ENCODE measurements at regions not wholly inside any gene's neighbourhood (a gene's known extent, or its start where the extent isn't known, plus 50 kb on each side); places are given as distances from the start of the nearest gene placed in this dataset.

GRCh38 chr3:35954413-35954812, 315.1 kb downstream of the ARPP21 start:
- no peak for FAIRE-seq
- DNase-seq (ENCODE audit: insufficient read length), result no peak
- no peak for TF ChIP-seq TAF1 (IDR thresholded peaks at IDR 0.05; ENCODE audit: borderline replicate concordance, low read depth, low read length)
- TF ChIP-seq POLR2A (IDR thresholded peaks at IDR 0.05; ENCODE audit: low read depth, low read length), result no peak
- no peak for TF ChIP-seq POLR2AphosphoS5 (IDR thresholded peaks at IDR 0.05; ENCODE audit: low read depth, low read length)

- no peak for DNase-seq (ENCODE audit: insufficient read length)
- FAIRE-seq, result no peak
Measured at GRCh38 chr3:35965908-35966307, 326.6 kb downstream of the ARPP21 start.

GRCh38 chr3:35966629-35967464, 327.5 kb downstream of the ARPP21 start:
- FAIRE-seq (no peak), DNase-seq (ENCODE audit: insufficient read length) (no peak)
- TF ChIP-seq TAF1 (IDR thresholded peaks at IDR 0.05; ENCODE audit: borderline replicate concordance, low read depth, low read length) (no peak), POLR2A (IDR thresholded peaks at IDR 0.05; ENCODE audit: low read depth, low read length) (no peak), POLR2AphosphoS5 (IDR thresholded peaks at IDR 0.05; ENCODE audit: low read depth, low read length) (no peak)

More at GRCh38 chr3:35965908-35966307, 326.6 kb downstream of the ARPP21 start:
- no peak for TF ChIP-seq TAF1 (IDR thresholded peaks at IDR 0.05; ENCODE audit: borderline replicate concordance, low read depth, low read length)
- no peak for TF ChIP-seq POLR2AphosphoS5 (IDR thresholded peaks at IDR 0.05; ENCODE audit: low read depth, low read length)
- no peak for TF ChIP-seq POLR2A (IDR thresholded peaks at IDR 0.05; ENCODE audit: low read depth, low read length)

DNA sequence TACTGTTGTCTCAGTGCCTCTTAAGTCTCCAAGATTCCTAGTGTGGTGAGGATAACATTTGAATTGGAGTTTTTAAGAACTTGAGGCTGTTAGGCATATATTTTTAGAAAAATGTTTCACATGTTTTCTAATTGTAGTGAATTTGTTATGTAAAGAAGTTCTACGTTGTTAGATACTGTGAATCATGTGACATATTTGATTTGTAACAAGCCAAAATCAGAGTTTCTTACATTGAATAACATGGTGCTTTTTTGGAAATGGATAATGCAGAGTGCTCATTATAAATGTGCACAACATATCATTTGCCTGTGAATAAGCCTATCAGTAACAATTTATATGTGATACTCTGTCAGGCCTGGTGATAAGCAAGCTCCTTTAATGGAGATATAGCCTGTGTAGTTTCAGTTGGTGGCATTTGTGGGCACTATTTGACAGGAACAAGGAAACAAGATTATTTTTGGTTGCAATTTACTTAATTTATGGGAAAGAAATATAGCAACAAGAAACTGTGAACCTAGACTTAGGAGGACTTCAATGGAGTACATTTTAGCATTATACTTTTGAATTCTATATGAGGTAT, 328.8 kb downstream of the ARPP21 start:
- FAIRE-seq (no peak), DNase-seq (ENCODE audit: insufficient read length) (no peak)
- TF ChIP-seq POLR2AphosphoS5 (IDR thresholded peaks at IDR 0.05; ENCODE audit: low read depth, low read length) (no peak), POLR2A (IDR thresholded peaks at IDR 0.05; ENCODE audit: low read depth, low read length) (no peak), TAF1 (IDR thresholded peaks at IDR 0.05; ENCODE audit: borderline replicate concordance, low read depth, low read length) (no peak)

DNA sequence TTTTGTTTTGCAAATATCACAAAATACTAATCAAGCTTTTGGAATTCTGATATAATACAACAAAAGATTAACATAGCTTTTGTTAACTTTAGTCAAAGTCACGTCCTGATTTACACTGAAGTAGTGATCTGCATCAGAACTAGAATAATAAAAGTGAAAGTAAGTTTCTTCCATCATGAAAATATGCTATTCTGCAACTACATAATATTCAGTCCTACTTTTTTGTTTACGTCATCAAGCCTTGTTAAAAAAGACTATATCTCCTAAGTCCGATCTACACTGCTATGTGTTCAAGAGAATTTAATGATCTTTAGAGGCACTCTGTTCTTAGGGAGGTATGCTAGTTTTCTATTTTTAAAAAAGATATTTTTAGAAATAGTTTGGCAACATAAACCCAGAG, 330.1 kb downstream of the ARPP21 start:
- no peak for FAIRE-seq
- TF ChIP-seq POLR2A (IDR thresholded peaks at IDR 0.05; ENCODE audit: low read depth, low read length) (no peak), TAF1 (IDR thresholded peaks at IDR 0.05; ENCODE audit: borderline replicate concordance, low read depth, low read length) (no peak), POLR2AphosphoS5 (IDR thresholded peaks at IDR 0.05; ENCODE audit: low read depth, low read length) (no peak)
- no peak for DNase-seq (ENCODE audit: insufficient read length)

DNA sequence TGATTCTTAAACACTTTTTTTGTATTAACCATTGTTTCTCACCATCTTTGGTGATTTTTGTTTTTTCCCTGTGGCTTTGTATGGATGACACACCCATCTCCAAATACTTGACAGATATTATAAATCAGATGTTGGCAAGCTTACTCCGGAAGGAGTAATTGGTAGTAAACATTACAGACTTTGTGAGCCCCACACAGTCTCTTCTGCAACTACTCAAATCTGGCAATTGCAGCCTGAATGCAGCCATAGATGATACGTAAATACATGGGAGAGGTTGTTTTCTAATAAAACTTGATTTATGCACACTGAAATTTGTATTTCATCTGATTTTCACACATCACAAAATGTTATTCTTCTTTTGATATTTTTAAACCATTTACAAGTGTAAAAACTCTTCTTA, 331.5 kb downstream of the ARPP21 start:
- FAIRE-seq (no peak), DNase-seq (ENCODE audit: insufficient read length) (no peak)
- TF ChIP-seq TAF1 (IDR thresholded peaks at IDR 0.05; ENCODE audit: borderline replicate concordance, low read depth, low read length) (no peak), POLR2AphosphoS5 (IDR thresholded peaks at IDR 0.05; ENCODE audit: low read depth, low read length) (no peak), POLR2A (IDR thresholded peaks at IDR 0.05; ENCODE audit: low read depth, low read length) (no peak)

GRCh38 chr3:35971686-35972085, 332.4 kb downstream of the ARPP21 start:
- DNase-seq (ENCODE audit: insufficient read length) (no peak), FAIRE-seq (no peak)
- no peak for TF ChIP-seq POLR2A (IDR thresholded peaks at IDR 0.05; ENCODE audit: low read depth, low read length)
- TF ChIP-seq POLR2AphosphoS5 (IDR thresholded peaks at IDR 0.05; ENCODE audit: low read depth, low read length), result no peak
- no peak for TF ChIP-seq TAF1 (IDR thresholded peaks at IDR 0.05; ENCODE audit: borderline replicate concordance, low read depth, low read length)

- no peak for FAIRE-seq
- DNase-seq (ENCODE audit: insufficient read length), result no peak
- TF ChIP-seq TAF1 (IDR thresholded peaks at IDR 0.05; ENCODE audit: borderline replicate concordance, low read depth, low read length), result no peak
- TF ChIP-seq POLR2AphosphoS5 (IDR thresholded peaks at IDR 0.05; ENCODE audit: low read depth, low read length), result no peak
- TF ChIP-seq POLR2A (IDR thresholded peaks at IDR 0.05; ENCODE audit: low read depth, low read length), result no peak
Measured at GRCh38 chr3:35974872-35975271, 335.5 kb downstream of the ARPP21 start.

DNA sequence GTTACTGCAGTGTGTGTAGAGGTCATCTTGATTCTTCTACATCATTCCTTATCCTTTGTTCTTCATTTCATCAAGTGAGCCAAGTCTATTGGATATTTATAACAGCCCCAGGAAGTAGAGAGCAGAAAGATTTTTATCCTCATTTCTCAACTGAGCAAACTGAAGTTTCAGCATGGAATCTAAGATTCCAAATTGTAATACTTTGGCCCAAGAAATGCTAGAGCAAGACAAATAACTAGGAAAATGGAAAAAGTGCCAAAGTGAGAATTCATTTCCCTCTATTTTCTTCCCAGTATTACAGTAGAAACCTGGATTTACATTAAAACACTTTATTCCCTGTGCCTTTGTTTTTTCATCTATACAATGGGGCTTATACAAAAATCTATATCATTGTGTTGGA, 346.8 kb downstream of the ARPP21 start:
- TF ChIP-seq POLR2A (IDR thresholded peaks at IDR 0.05; ENCODE audit: low read depth, low read length) (no peak), TAF1 (IDR thresholded peaks at IDR 0.05; ENCODE audit: borderline replicate concordance, low read depth, low read length) (no peak), POLR2AphosphoS5 (IDR thresholded peaks at IDR 0.05; ENCODE audit: low read depth, low read length) (no peak)
- FAIRE-seq (no peak), DNase-seq (ENCODE audit: insufficient read length) (no peak)

DNA sequence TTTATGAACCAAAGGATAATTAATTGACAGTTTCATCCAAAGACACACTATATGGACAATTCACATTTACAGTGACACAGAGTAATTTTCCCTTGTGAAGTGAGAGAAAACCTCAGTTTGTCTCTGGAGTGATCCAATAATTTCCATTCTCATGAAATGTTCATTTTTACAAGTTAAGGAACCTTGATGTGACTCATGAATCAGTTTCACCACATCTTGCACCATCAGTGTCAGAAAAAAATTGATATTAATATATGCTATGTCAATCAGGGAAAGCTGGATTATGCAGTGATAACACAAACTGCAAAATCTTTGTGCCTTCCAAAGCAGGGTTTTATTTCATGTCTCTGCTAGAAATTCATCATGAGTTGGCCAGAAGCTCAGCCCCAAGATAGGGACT, 348.1 kb downstream of the ARPP21 start:
- DNase-seq (ENCODE audit: insufficient read length), result no peak
- TF ChIP-seq TAF1 (IDR thresholded peaks at IDR 0.05; ENCODE audit: borderline replicate concordance, low read depth, low read length), result no peak
- no peak for TF ChIP-seq POLR2AphosphoS5 (IDR thresholded peaks at IDR 0.05; ENCODE audit: low read depth, low read length)
- no peak for TF ChIP-seq POLR2A (IDR thresholded peaks at IDR 0.05; ENCODE audit: low read depth, low read length)
- FAIRE-seq, result no peak

DNA sequence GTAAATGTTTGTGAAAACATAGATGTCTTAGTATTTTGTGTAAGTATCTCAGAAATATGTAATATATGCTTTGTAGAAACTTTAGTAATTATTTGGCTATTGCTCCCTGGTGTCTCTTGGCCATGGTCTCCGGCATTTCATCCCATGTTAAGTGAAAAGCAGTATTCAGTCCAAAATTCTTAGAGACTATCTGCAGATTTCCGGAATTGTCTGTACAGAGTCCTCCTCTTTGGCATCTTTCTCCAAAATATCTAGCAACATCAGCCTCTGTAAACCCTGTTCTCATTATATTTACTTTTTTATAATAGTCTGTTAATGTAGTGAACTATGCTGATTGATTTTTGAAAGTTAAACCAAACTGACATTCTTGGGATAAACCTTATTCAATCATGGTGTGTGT, 352.7 kb downstream of the ARPP21 start:
- FAIRE-seq, result no peak
- DNase-seq (ENCODE audit: insufficient read length), result no peak
- TF ChIP-seq POLR2AphosphoS5 (IDR thresholded peaks at IDR 0.05; ENCODE audit: low read depth, low read length) (no peak), POLR2A (IDR thresholded peaks at IDR 0.05; ENCODE audit: low read depth, low read length) (no peak), TAF1 (IDR thresholded peaks at IDR 0.05; ENCODE audit: borderline replicate concordance, low read depth, low read length) (no peak)

GRCh38 chr3:36011791-36012190, 368.5 kb upstream of the STAC start:
- no peak for TF ChIP-seq TAF1 (IDR thresholded peaks at IDR 0.05; ENCODE audit: borderline replicate concordance, low read depth, low read length)
- TF ChIP-seq POLR2A (IDR thresholded peaks at IDR 0.05; ENCODE audit: low read depth, low read length), result no peak
- no peak for TF ChIP-seq POLR2AphosphoS5 (IDR thresholded peaks at IDR 0.05; ENCODE audit: low read depth, low read length)
- FAIRE-seq (no peak), DNase-seq (ENCODE audit: insufficient read length) (no peak)
